ENCODE measurements at regions not wholly inside any gene's neighbourhood (a gene's known extent, or its start where the extent isn't known, plus 50 kb on each side); places are given as distances from the start of the nearest gene placed in this dataset.

DNA sequence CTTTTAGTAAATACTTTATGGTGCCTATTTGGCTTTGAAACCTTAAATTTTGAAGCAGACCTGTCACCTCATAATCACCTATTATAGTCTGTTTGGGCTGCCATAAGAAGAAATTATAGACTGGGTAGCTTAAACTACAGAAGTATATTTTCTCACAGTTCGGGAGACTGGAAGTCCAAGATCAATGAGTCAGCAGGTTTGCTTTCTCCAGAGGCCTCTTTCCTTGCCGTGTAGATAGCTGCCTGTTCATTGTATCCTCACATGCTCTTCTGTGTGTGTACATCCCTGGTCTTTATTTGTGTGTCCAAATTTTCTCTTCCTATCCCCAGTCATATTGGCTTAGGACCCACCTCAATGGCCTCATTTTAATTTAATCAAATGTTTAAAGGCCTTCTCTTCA, 518.2 kb downstream of the ADGRL2 start:
- intact Hi-C loops (cut with DNase I; ENCODE audit: low total_unique reads): no loop called here
- no peak for TF ChIP-seq EP300 (IDR thresholded peaks at IDR 0.05)
- no peak for TF ChIP-seq POLR2A (IDR thresholded peaks at IDR 0.05)
- no peak for TF ChIP-seq CTCF (IDR thresholded peaks at IDR 0.05)
- TF ChIP-seq POLR2AphosphoS5 (IDR thresholded peaks at IDR 0.05): no peak
- no peaks in the 10 kb centered on the region for H3K27me3 ChIP-seq
- WGBS, 5 donors: 82 to 89% (median 88%) methylated on average over 2 of the region's 2 CpGs
- no peaks in the 10 kb centered on the region for H3K36me3 ChIP-seq
- H3K4me1 ChIP-seq: no peaks in the 10 kb centered on the region
- H3K9me3 ChIP-seq: no peaks in the 10 kb centered on the region
- H3K27ac ChIP-seq: no peak overlapping the region
- no peak overlapping the region for H3K4me3 ChIP-seq
- no peak for DNase-seq

DNA sequence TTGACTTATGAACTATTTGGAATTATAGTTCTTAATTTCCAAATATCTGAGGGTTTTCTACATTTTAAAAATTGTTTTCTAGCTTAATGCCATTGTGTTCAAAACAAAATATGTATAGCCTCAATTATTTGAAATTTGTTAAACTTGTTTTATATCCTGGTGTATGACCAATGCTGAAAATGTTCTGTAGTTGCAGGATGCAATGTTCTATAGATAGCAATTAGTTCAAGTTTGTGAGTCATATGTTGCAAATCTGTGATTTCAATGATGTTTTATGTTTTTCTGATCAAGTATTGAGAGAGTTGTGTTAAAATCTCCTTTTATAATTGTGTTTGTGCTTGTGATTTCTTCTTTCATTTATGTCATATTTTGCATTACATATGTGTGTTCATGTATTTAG, 517.5 kb downstream of the ADGRL2 start:
- Histone ChIP-seq H3K27ac (no peak overlapping the region), H3K36me3 (no peaks in the 10 kb centered on the region), H3K4me3 (no peak overlapping the region), H3K9me3 (no peaks in the 10 kb centered on the region), H3K27me3 (no peaks in the 10 kb centered on the region), H3K4me1 (no peaks in the 10 kb centered on the region)
- intact Hi-C loops (cut with DNase I; ENCODE audit: low total_unique reads): no loop called here
- DNase-seq: no peak
- TF ChIP-seq POLR2AphosphoS5 (IDR thresholded peaks at IDR 0.05): no peak
- no peak for TF ChIP-seq CTCF (IDR thresholded peaks at IDR 0.05)
- no peak for TF ChIP-seq EP300 (IDR thresholded peaks at IDR 0.05)
- TF ChIP-seq POLR2A (IDR thresholded peaks at IDR 0.05): no peak

- WGBS, 5 donors: 77 to 100% (median 93%) methylated on average over 1 of the region's 1 CpG
- intact Hi-C loops (cut with DNase I; ENCODE audit: low total_unique reads): no loop called here
- H3K9me3 ChIP-seq: no peaks in the 10 kb centered on the region
- no peaks in the 10 kb centered on the region for H3K36me3 ChIP-seq
- H3K4me1 ChIP-seq: no peaks in the 10 kb centered on the region
- DNase-seq: no peak
- TF ChIP-seq CTCF (IDR thresholded peaks at IDR 0.05) (no peak), POLR2AphosphoS5 (IDR thresholded peaks at IDR 0.05) (no peak), POLR2A (IDR thresholded peaks at IDR 0.05) (no peak), EP300 (IDR thresholded peaks at IDR 0.05) (no peak)
- no peak overlapping the region for H3K4me3 ChIP-seq
- no peak overlapping the region for H3K27ac ChIP-seq
- no peaks in the 10 kb centered on the region for H3K27me3 ChIP-seq
Measured at GRCh38 chr1:82317671-82318070, 516.9 kb downstream of the ADGRL2 start.

GRCh38 chr1:82299656-82300055, 498.9 kb downstream of the ADGRL2 start:
- no peak for TF ChIP-seq POLR2AphosphoS5 (IDR thresholded peaks at IDR 0.05)
- no peak for TF ChIP-seq POLR2A (IDR thresholded peaks at IDR 0.05)
- TF ChIP-seq CTCF (IDR thresholded peaks at IDR 0.05): no peak
- TF ChIP-seq EP300 (IDR thresholded peaks at IDR 0.05): no peak
- WGBS, 5 donors: 54 to 68% (median 62%) methylated on average over 2 of the region's 2 CpGs
- intact Hi-C loops (cut with DNase I; ENCODE audit: low total_unique reads): no loop called here
- Histone ChIP-seq H3K27ac (no peak overlapping the region), H3K36me3 (no peaks in the 10 kb centered on the region), H3K9me3 (no peaks in the 10 kb centered on the region), H3K4me1 (no peaks in the 10 kb centered on the region), H3K4me3 (no peak overlapping the region), H3K27me3 (no peaks in the 10 kb centered on the region)
- DNase-seq: peak in 1 of 2 donors; percentile 14

Measured in stomach (tissue), 8 donors.